GM21390 (cell line): ENCODE measurements at regions not wholly inside any gene's neighbourhood (a gene's known extent, or its start where the extent isn't known, plus 50 kb on each side); places are given as distances from the start of the nearest gene placed in this dataset.
"Not testable (repeated sequence)": the region's sequence is repeated elsewhere in the genome, so short reads cannot be mapped to it uniquely, and the experiment has no call there.

Experiments used
- ATAC-seq: cut with Tn5 transposase; IDR thresholded peaks from one replicate; pipeline ENCODE4 v1.9.1; 2021; ENCODE audit not compliant: unreplicated experiment

GRCh38 chr2:230593765-230594164 lies 118.9 kb upstream of the CAB39 start:
- no peak for ATAC-seq

GRCh38 chr2:230594286-230594840 lies 118.3 kb upstream of the CAB39 start:
- no peak for ATAC-seq

GRCh38 chr2:230599853-230600252 lies 112.8 kb upstream of the CAB39 start:
- no peak for ATAC-seq

- no peak for ATAC-seq
Measured at GRCh38 chr2:230600285-230600684, 112.4 kb upstream of the CAB39 start.

GRCh38 chr2:230600881-230601280 lies 111.8 kb upstream of the CAB39 start:
- ATAC-seq, result no peak

GRCh38 chr2:230601510-230601909 lies 111.1 kb upstream of the CAB39 start:
- ATAC-seq, result peak; percentile 68

GRCh38 chr2:230602562-230603230 lies 109.9 kb upstream of the CAB39 start:
- ATAC-seq, result peak; percentile 50

- not testable (repeated sequence) for ATAC-seq
Measured at GRCh38 chr2:230603317-230603716, 109.3 kb upstream of the CAB39 start.

GRCh38 chr2:230604158-230604557 lies 108.5 kb upstream of the CAB39 start:
- ATAC-seq, result not testable (repeated sequence)

- no peak for ATAC-seq
Measured at GRCh38 chr2:230614040-230614439, 98.6 kb upstream of the CAB39 start.

GRCh38 chr2:230614913-230615332 lies 97.7 kb upstream of the CAB39 start:
- ATAC-seq, result peak; percentile 84

- not testable (repeated sequence) for ATAC-seq
Measured at GRCh38 chr2:230617256-230617706, 95.4 kb upstream of the CAB39 start.

GRCh38 chr2:230619491-230619890 lies 93.2 kb upstream of the CAB39 start:
- no peak for ATAC-seq

GRCh38 chr2:230625220-230625619 lies 87.4 kb upstream of the CAB39 start:
- not testable (repeated sequence) for ATAC-seq

- not testable (repeated sequence) for ATAC-seq
Measured at GRCh38 chr2:230627091-230627490, 85.6 kb upstream of the CAB39 start.

GRCh38 chr2:230627806-230628724 lies 84.6 kb upstream of the CAB39 start:
- ATAC-seq, result no peak

- no peak for ATAC-seq
Measured at GRCh38 chr2:230631470-230631869, 81.2 kb upstream of the CAB39 start.

- ATAC-seq, result no peak
Measured at GRCh38 chr2:230634146-230634545, 78.5 kb upstream of the CAB39 start.

- not testable (repeated sequence) for ATAC-seq
Measured at GRCh38 chr2:230634721-230635313, 77.8 kb upstream of the CAB39 start.

- ATAC-seq, result peak; percentile 57
Measured at GRCh38 chr2:230636684-230637271, 75.9 kb upstream of the CAB39 start.

GRCh38 chr2:230637486-230637885 lies 75.2 kb upstream of the CAB39 start:
- ATAC-seq, result not testable (repeated sequence)
